HG02798 (cell line): ENCODE measurements at regions not wholly inside any gene's neighbourhood (a gene's known extent, or its start where the extent isn't known, plus 50 kb on each side); places are given as distances from the start of the nearest gene placed in this dataset.
"Not testable (repeated sequence)": the region's sequence is repeated elsewhere in the genome, so short reads cannot be mapped to it uniquely, and the experiment has no call there.

ENCODE experiments used
- ATAC-seq: cut with Tn5 transposase; IDR thresholded peaks from one replicate; pipeline ENCODE4 v1.9.1; 2021; ENCODE audit warnings: mild to moderate bottlenecking; ENCODE audit not compliant: unreplicated experiment, poor library complexity

DNA sequence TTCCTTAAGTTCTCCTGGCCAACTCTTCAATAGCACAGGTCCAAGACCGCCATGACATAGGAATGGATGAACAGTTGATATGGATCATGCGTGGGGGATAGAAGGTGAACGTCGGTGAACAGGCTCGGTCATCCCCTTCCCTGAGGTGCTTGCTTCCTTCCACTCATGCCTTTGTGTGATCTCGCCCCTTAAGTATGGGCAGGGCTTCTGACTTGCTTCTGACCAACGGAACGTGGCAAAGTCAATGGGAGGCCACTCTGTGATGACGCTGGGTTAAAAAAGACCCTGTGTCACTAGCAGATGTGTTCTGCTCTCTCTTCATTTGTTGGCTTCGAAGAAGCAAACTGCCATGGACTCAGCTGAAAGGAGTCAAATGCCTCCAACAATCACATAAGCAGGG, 240.5 kb upstream of the TUT7 start:
- no peak for ATAC-seq

DNA sequence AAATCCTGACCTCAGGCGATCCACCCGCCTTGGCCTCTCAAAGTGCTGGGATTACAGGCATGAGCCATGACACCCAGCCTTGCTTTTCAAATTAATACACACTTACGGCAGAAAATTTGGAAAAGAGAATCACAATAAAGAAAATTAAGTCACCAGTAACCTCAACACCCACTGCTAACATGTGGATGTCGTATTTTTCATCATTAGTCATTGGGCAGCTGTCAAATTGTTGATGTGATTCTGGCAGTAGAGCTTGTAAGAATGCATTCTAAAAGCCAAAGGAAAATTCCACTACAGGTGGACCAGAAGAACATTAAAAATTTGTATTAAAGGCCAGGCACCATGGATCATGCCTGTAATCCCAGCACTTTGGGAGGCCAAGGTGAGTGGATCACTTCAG, 237.3 kb upstream of the TUT7 start:
- ATAC-seq = no peak

DNA sequence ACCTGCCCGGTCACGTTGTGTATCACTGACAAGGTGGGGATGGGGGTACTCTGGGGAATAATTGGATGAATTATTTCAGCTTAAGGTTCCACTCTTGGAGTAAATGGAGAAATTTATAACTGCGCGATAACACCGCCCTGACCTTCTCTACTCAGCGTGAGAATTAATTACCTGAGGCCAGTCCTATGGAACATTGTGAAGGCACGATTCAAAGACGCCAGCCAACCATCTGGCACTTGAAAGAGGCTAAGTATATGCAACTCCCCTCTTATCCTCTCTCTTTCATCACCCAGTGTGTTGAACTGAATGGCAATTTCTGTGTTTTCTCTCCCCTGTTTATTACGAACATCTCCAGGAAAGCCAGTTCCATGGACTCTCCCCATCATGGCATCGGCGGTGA, 235.5 kb upstream of the TUT7 start:
- no peak for ATAC-seq

DNA sequence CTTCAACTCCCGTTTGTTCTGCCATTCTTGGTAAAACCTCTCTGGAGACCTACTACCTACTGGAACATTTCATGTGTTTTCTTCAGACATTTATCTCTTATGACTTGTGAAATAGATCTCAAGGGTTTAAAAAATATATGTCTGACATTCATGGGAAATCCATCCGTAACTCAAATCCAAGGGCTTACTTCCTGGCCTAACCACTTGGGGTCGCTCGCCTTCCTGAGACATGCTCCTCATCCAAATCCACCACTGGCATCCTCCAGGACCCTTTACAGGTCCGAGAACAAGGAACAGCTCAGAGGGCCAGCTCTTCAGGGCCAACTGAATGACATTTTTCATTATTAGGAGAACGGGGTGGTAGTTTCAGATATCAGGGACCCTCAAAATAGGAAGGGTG, 235.1 kb upstream of the TUT7 start:
- ATAC-seq = no peak

DNA sequence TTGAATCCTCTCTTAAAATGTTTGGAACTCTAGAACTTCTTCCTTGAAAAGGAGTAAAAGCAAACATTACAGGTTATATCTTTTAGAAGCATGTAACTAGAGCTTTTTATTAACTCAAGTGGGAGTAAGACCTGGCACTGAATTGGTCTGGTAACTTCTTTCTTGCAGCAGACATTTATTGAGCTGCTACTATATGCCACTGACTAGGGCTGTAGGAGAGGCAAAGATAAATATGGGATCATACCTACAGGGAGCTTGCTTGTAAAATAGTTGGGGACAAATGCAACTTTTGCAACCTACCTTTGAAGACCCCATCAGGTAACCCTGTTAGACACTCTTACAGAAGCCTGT, 231.9 kb upstream of the TUT7 start:
- ATAC-seq = no peak

DNA sequence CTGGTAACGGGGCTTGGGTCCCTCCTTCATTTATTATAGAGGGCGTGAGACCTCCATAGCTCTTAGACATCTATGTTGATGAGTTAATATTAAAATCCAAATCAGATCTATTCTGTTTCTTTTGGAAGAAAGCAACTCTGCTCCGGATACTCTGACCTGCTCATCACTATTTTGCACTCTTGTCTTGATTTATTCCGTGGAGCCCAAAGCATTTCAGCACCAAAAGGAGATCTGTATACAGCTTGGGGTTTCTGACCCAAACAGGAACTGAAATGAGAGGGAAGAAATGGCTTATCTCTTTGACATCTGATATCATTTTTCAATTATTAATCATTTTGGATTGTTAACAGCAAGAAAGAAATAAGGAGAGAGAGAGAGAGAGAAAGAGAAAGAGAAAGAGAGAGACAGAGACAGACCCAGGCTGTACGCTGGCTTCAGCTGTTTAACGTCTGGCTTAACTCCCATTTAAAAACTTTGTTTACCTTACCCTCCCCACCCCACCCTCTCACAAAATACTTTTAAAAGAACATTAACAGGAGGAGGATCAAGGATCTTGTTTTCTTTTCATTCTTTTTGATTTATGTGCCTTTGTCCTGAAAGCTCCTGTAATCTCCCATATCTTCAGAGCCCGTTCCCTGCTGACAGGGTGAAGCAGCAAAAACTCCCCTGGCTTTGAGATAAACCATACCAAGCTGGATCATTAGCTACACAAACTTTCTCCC, 231.4 kb upstream of the TUT7 start:
- ATAC-seq = no peak

DNA sequence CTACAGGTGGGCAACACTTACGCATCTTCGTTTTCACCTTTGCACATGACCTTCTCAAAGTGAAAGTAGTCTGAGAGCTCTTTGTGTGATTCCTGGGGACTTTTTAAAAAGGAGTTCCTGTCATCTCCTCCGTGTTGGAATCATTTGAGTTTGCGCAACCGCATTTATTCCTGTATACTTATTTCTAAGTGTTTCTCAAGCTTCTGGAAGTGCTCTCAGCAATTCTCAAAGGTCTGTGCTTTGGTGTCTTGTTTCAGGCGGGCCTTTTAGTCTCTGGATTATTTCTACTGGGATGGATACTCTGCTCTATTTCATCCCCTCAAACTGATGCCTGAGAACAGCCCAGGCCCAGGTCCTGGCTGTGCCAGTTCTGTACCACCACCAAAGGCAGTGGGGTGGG, 226.5 kb upstream of the TUT7 start:
- no peak for ATAC-seq

DNA sequence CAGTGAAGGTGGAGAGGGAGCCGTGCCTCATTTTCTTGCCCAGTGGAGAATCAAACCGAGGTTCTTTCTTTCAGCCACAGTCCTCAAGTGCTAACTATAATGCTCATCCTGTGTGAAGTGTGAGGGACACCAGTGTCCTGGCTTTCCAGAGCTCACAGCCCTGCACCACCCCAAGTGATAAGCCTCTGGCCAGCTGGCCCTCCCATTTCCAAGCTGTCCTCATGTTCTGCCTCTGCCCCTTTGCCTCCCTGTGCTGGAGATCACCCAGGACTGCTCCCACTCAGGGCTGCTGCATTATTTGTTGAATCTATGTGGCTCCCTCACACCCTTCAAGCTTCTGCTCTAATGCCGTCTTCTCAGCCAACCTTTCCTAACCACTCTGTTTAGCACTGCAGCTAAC, 224.5 kb upstream of the TUT7 start:
- no peak for ATAC-seq

DNA sequence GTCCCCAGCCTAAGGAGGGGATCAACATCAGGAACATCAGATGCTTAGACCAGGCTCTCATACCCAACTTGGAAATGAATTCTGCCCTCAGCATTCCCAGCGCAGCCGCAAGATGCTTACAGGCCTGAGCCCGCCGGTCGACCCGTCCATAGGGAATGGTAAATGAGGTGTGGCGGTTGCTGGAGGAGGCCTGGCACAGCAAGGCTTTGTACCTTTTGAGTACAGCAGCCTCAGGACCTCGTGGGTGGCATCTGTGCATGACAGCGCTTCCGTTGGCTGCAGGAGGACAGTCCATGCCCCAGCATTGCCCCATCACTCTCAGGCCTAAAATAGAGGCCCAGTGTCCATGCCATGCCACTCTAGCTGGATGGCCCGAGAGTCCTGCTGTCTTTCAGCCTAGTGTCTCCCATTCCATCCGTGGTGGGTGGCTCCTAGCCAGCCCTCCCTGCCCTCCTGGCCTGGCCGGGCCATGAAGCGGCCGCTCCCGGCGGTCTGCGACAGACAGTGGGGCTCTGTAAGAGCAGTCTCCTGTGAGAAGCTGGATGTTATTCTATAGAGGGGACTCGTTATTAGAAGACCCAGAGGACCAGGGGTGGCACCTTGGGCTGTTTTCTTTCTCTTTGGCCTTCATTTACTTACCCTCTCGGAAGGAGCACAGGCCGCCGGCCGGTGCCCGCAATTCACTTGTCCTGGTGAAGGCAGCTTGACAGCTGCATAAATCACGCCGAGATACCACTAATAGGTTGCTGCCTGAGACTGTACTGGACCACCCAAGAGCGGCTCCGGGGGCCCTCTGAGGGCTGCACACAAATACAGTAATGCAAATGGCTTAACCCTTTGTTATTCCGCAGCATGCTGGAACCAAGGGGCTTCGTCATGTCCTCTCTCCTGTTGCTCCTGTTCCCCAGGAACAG, 223.5 kb upstream of the TUT7 start:
- no peak for ATAC-seq

DNA sequence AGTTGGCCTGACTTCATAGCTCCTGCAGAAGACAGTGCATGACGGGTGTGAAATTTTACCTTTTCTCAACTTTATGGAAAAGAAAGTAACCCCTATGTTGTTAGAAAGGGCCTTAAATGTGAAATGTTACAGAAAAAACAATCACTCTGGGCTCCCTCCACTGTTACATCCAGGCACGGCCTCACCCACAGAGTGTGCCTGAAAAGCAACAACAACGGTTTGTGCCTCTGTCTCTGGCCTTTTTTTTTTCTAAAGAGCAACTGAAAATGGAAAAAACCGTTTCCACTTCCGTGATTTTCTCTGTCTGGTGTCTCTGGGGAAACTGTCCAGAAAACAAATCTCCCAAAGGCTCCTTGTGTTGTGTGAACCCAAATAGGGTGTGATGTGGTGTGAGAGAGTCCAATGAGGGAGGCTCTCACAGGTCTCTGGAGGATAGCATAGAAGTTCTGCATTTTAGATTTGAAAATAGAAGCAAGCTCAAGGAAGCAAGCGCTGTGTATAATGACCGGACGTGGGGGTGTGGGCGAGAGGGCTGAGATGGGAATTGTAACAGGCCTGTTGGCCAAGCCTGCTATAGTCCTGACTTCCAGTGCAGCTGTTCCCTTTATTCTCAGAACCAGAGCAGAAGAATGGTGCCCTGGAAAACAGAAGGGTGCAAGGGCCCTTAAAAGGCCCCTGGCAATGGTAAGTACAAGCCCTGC, 221.8 kb upstream of the TUT7 start:
- no peak for ATAC-seq

DNA sequence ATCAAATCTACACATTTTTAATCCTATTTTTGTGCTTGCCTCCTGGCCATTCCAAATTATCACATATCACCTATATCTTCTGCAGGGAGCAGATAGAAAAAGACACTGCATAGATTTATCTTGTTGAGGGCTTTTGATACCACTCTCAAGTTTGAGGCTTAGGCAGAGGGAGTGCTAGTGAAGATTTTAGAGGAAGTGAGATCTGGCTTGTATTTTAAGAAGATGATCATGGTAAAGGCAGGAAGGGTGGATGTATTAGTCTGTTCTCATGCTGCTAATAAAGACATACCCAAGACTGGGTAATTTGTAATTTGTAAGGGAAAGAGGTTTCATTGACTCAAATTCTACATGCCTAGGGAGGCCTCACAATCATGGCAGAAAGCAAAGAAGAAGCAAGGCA, 220.9 kb upstream of the TUT7 start:
- no peak for ATAC-seq

DNA sequence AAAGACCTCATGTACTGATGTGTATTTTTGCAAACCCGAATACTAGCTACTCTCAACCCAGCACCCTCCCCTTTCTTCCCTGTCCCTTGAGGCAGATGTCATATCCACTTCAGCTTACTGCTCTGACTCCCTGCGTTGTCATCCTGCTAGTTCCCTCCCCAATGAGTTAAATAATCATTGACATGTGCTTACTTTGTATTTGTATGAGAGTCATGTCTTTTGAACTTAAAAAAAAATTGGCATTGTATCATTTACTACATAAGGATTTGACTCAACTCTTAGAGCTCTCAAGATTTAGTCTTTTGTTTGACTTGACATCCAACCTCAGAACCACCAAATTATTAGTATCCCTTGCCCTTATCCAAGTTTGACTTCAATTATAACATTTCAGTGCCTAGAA, 219.7 kb upstream of the TUT7 start:
- no peak for ATAC-seq

DNA sequence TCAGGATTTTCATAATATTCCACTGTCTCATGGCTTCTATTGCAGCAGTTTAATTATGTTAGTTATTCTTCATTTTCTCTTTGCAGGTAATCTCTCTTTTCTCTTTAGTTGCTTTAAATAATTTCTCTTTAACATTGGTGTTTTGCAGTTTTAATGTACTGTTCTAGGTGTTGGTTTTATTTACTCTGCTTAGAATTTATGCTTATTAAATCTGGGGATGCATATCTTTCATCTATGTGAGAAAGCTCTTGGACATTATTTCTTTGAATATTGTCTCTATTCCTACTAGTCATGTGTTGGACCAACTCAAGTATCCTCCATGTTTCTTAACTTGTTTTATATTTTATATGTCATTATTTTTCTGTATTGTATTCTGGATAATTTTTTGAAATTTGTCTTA, 218.7 kb upstream of the TUT7 start:
- ATAC-seq = no peak

DNA sequence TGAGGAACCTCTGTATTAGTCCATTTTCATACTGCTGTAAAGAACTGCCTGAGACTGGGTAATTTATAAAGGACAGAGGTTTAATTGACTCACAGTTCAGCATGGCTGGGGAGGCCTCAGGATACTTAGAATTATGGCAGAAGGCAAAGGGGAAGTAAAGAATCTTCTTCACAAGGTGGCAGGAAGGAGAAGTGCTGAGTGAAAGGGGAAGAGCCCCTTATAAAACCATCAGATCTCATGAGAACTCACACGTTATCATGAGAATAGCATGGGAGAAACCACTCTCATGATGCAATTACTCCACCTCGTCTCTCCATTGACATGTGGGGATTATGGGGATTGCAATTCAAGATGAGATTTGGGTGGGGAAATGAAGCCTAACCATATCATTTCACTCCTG, 211.4 kb upstream of the TUT7 start:
- ATAC-seq = not testable (repeated sequence)

DNA sequence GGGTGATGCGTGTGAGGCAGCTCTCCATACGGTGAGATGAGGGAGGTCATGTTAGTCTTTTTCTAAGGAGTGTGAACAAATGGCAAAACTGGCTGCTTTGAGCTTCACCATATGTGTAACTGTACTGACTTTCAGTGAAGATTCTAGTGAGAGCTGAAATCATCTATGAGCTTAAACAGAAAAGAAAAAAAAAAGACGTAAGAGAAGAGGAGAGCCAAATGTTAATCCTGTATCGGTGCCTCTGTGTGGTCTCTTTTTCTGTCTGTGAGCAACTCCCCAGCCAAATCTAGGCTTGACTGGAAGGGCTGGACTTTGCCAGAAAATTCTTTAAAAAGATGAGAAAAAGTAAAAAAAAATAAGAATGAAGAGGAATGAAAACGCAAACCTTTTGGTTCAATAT, 209.7 kb upstream of the TUT7 start:
- no peak for ATAC-seq

DNA sequence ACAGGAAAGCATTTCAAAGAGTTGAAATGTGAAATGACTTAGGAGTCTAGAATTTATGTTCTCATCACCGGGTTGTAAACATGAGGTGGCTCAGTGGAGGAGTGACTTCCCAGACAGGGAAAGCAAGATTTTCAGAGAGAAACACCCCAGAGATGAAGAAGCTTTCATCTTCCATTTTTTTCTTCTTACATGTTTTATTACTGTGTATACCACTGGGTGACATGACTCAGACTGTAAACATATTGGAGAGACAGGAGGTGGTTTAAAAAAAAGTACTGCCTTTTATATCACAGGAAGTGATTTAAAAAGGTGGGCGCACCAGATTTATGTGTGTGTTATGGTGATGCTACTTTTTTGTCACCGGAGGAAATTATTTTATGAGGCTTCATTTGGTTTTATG, 209.1 kb upstream of the TUT7 start:
- no peak for ATAC-seq

DNA sequence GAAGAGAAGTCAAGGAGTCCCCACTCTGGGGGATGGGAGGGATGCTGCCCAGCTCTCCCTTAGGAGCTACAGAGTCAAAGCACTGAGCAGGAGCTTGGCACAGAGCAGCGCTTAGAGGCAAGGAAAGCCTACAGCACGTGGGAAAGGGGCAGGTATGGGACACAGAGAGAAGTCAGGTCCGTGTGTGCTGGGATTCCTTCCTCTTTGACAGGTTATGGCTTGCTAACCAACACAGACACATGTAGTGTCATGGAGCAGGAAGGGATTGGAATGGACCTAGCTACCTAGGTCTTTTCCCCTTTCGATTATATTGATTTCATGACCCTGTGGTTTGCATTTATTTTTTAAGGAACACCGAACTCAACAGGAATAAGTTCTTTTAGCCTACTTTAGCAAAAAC, 208.5 kb upstream of the TUT7 start:
- ATAC-seq = no peak

DNA sequence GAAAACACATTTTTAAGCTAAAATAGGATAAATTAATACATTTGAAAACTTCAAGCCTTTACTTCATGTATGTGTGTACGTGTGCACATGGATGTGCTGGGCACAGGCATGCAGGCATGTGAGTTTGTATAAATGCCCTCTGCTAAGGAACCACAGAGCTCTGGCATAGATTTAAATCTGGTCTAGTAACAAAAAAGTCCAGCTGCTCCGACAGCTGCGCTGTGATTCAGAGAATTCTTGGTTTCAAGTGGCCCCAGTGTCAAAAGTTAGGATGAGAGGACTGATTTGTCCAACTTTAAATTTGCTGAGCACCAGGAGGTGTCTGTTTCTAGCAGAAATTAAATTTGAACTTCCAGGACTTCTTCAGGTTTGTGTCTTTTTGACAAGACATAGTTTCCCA, 203.7 kb upstream of the TUT7 start:
- no peak for ATAC-seq

DNA sequence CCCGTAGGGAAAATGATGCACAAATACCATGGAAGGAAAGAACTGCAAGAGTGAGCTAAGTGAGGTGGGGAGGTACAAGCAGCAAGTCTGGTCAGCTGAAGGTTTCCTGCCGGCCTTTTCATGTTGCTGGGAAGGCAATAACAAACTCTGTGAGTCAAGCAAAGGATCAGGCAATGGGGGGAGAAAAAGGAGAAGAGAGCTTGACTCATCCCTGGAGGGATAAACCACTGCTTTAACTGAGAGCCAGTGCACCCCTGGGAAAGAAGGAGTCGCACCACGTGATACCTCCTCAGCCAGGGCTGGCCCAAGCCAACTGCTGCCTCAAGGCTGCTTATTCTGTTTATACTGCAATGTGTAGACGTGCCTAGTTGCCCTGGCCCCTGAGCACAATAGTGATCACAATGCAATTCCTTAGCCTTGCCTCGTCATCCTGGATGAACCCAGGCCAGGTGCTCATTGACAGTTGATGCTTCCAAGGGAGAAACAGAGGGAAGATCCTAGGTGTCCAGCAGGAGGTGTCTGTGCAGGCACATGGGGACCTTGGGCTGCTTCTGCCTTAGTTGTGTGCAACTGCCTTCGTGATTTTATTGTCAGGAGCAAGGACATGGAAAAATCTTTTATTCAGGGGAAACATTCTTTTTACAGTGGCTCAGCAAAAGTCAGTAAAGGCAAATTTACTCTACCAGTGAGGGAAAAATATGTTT, 203.0 kb upstream of the TUT7 start:
- no peak for ATAC-seq

DNA sequence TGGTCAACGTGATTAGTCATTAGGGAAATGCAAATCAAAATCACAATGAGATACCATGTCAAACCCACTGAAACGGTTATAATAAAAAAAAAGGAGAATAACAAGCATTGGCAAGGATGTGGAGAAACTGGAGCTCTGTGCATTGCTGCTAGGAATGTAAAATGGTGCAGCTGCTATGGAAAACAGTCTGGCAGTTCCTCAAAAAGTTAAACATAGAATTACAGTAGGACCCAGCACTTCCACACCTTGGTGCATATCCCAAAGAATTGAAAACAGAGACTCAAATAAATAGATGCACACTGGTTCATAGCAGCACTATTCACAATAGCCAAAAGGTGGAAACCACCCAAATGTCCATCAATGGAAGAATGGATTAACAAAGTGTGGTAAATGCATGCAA, 201.5 kb upstream of the TUT7 start:
- ATAC-seq = no peak

DNA sequence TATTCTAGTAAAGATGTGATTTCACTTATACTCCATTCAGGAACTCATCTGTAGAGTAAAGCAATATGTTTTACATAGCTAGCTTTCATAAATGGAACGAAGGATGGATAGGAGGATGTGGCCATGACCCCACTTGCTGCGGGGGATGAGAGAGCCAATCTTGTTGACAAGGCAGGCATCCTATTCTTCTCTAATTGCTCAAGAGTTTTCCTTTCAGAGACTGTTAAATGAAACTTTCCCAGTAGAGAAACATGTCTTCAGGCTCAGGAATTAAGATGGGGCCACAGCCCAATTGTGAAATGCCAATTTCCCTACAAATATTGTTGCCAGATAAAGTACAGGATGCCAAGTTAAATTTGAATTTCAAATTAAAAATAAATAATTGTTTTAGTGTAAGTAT, 196.2 kb upstream of the TUT7 start:
- no peak for ATAC-seq
